MG63 (cell line): ENCODE measurements at regions not wholly inside any gene's neighbourhood (a gene's known extent, or its start where the extent isn't known, plus 50 kb on each side); places are given as distances from the start of the nearest gene placed in this dataset.

ENCODE experiments used
- DNase-seq: peaks from one replicate; pipeline ENCODE4 v3.0.0-alpha.2; 2020
- H3K27me3 ChIP-seq: fragments of 250-450 bp; sonication (Bioruptor Pico); 2 replicates; pipeline ENCODE4 v1.5.1; 2020; ENCODE audit warnings: mild to moderate bottlenecking, moderate library complexity
- H3K36me3 ChIP-seq: fragments of 250-450 bp; sonication (Bioruptor Pico); 2 replicates; pipeline ENCODE4 v1.5.1; 2020; ENCODE audit warnings: mild to moderate bottlenecking, moderate library complexity
- H3K4me3 ChIP-seq: fragments of 250-450 bp; sonication (Bioruptor Pico); 2 replicates; pipeline ENCODE4 v1.5.1; 2020; ENCODE audit warnings: mild to moderate bottlenecking, moderate library complexity
- H3K9me3 ChIP-seq: fragments of 250-450 bp; sonication (Bioruptor Pico); 2 replicates; pipeline ENCODE4 v1.5.1; 2020; ENCODE audit warnings: mild to moderate bottlenecking, moderate library complexity

DNA sequence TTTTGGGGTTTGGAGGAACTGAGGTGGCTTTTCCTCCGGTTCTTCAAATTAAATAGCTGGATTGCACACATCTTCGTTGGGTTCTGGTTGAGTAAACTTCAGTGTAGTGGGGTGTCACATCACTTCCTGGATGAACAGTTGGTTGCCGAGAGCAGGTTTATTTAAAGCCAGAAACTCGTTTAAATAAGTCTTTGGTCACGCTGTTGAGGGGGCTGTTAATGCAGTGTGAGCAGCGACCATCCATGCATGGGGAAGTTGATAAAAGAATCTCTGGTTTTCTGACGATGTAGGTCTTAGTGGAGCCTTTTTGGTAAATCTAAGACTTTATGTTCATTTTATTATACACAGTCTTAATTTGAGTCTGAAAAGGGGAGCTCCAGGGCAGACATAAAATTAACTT lies 351.2 kb upstream of the ARGLU1 start:
- Histone ChIP-seq H3K27me3 (no peaks in the 10 kb centered on the region), H3K9me3 (no peaks in the 10 kb centered on the region), H3K4me3 (no peak overlapping the region), H3K36me3 (no peaks in the 10 kb centered on the region)
- DNase-seq, result no peak

GRCh38 chr13:106918557-106918860 lies 350.6 kb upstream of the ARGLU1 start:
- no peaks in the 10 kb centered on the region for H3K36me3 ChIP-seq
- H3K4me3 ChIP-seq, result peak overlapping the region; percentile 80
- no peaks in the 10 kb centered on the region for H3K27me3 ChIP-seq
- DNase-seq, result no peak
- H3K9me3 ChIP-seq, result no peaks in the 10 kb centered on the region

- Histone ChIP-seq H3K27me3 (no peaks in the 10 kb centered on the region), H3K9me3 (no peaks in the 10 kb centered on the region)
- DNase-seq, result peak; percentile 73
Measured at GRCh38 chr13:106917673-106918556, 350.0 kb upstream of the ARGLU1 start.

GRCh38 chr13:106917024-106917571 lies 349.2 kb upstream of the ARGLU1 start:
- no peaks in the 10 kb centered on the region for H3K27me3 ChIP-seq
- DNase-seq, result no peak
- H3K9me3 ChIP-seq, result no peaks in the 10 kb centered on the region
- H3K4me3 ChIP-seq, result no peak overlapping the region
- no peaks in the 10 kb centered on the region for H3K36me3 ChIP-seq

More at GRCh38 chr13:106917673-106918556, 350.0 kb upstream of the ARGLU1 start:
- Histone ChIP-seq H3K4me3 (peak overlapping the region; percentile 80), H3K36me3 (no peaks in the 10 kb centered on the region)

DNA sequence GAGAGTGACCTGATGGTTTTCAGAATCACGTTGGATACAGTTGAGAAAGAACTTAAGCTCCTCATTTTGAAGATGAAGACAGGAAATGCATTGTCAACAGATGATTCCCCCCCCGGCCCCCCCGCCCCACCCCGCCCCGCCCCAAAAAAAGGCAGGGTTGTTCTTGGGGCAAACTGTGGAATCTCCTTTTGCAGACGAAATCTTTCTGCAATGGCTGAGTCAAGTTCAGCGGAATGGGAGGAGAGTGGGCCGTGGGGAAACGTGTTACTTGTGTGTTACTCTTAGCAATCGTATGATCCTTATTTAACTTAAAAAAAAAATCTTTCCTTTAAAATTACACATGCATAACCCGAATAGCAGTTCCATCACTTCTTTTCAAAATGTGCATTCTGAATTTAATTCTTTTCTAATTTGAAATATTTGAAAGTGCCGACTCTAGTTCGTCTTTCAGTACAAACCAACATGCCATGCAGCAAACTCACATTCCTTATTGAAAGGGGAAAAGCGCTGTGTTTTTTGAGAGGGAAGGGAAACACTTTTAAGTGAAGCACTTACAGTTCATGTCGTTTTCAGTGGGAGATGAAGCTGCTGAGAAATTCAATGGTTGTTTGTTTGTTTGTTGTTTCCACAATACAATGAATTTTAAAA lies 348.5 kb upstream of the ARGLU1 start:
- no peaks in the 10 kb centered on the region for H3K36me3 ChIP-seq
- DNase-seq, result no peak
- no peak overlapping the region for H3K4me3 ChIP-seq
- H3K27me3 ChIP-seq, result no peaks in the 10 kb centered on the region
- no peaks in the 10 kb centered on the region for H3K9me3 ChIP-seq

- Histone ChIP-seq H3K36me3 (no peaks in the 10 kb centered on the region), H3K4me3 (no peak overlapping the region), H3K27me3 (no peaks in the 10 kb centered on the region), H3K9me3 (no peaks in the 10 kb centered on the region)
- DNase-seq, result no peak
Measured at GRCh38 chr13:106915146-106915545, 347.2 kb upstream of the ARGLU1 start.

GRCh38 chr13:106911627-106912026 lies 343.7 kb upstream of the ARGLU1 start:
- Histone ChIP-seq H3K9me3 (no peaks in the 10 kb centered on the region), H3K4me3 (no peak overlapping the region), H3K27me3 (no peaks in the 10 kb centered on the region), H3K36me3 (no peaks in the 10 kb centered on the region)
- DNase-seq, result no peak

DNA sequence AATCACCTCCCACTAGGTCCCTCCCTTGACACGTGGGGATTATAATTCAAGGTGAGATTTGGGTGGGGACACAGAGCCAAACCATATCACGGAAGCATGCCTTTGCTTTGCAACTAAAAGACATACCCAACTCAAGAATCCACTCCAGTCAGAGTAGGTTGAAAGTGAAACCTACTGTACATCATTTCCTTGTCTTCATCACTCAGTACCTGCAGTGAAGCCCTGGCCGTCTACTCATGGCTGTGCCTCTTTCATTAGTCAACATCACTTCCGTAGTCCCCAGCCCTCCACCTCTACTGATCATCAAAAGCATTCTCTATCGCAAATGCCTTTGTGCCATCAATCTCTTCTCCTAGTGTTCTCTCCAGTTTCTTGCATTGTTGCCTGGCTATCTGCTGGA lies 343.1 kb upstream of the ARGLU1 start:
- Histone ChIP-seq H3K4me3 (no peak overlapping the region), H3K27me3 (no peaks in the 10 kb centered on the region), H3K36me3 (no peaks in the 10 kb centered on the region), H3K9me3 (no peaks in the 10 kb centered on the region)
- DNase-seq, result no peak

DNA sequence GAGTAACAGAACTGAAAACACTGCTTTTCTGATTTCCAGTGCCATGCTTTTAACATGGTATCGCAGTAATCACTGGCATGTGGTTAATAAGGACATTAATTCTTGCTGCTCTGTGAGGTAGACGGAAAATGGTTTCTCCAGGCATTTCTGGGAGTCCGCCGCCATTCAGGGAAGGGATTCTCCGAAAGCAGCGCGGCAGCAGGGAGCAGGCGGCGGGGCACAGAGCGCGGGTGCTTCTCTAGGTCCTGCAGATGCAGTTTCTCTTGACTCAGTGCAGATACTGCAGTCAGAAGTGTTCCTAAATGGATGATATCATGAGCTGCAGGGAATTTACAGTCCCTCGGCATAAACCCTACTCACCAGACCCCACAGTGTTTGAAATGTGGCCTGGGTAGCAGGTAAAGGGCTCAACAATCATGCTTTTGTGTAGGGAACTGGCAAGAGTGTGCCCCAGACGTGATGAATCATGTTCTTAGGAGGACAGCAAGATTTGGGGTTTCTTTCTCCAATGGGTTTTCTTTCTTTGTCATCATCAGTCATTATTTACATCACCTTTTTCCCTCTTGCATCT lies 338.6 kb upstream of the ARGLU1 start:
- Histone ChIP-seq H3K4me3 (no peak overlapping the region), H3K27me3 (no peaks in the 10 kb centered on the region), H3K36me3 (no peaks in the 10 kb centered on the region), H3K9me3 (no peaks in the 10 kb centered on the region)
- no peak for DNase-seq

DNA sequence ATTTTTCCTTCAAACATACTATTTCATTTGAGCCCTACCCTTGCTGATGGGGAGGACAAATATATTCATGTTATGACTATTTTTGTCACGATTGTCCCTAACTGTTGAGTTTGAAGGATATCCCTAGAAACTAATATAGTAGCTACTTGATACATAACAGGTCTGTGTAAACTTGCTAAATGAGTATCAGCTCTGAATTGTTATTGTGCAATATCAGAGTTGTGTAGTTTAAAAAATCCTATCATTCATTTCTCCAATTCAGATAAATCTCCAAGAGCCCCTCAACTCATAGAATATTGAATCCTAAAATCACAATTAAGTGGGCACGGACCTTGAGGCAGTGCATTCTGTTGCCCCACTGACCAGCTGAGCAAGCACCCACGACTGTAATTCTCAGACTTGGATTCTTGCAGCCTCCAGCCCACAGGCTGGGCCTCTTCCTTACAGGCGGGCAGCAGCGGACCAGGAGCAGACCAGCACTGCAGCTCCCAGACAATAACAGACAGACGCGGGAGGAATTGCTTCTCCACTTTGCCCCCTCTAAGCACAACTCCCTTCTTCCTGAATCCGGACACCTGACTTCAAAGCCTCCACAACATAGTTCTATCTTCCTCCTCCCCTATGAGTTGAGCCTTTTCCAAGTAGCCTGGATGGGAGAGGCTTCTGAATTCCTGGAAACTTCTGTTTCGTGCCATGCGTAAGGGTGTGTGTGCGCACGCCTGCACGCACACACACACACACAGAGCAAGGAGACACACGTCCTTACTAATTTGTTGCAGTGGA lies 337.6 kb upstream of the ARGLU1 start:
- H3K4me3 ChIP-seq, result no peak overlapping the region
- DNase-seq, result no peak
- H3K9me3 ChIP-seq, result no peaks in the 10 kb centered on the region
- no peaks in the 10 kb centered on the region for H3K27me3 ChIP-seq
- no peaks in the 10 kb centered on the region for H3K36me3 ChIP-seq

- Histone ChIP-seq H3K4me3 (no peak overlapping the region), H3K36me3 (no peaks in the 10 kb centered on the region), H3K27me3 (no peaks in the 10 kb centered on the region), H3K9me3 (no peaks in the 10 kb centered on the region)
- no peak for DNase-seq
Measured at GRCh38 chr13:106899442-106899841, 331.5 kb upstream of the ARGLU1 start.

DNA sequence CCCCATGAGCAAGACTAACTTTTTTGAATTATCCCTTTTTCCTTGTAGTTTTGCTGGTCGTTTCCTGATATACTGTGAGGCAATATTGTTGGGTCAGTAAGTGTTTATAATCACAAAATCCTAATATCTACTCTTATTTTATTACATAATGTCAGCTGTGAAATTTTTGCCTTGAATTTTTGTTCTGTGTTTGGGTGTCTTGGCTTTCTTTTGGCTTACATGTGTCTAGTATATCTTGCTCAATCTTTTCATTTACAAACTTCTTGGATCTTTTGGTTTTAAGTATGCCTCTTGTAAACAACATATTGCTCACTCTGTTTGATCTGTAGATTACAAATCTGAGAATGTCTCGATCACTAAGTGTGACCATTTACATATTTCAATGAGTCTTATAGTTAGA lies 330.3 kb upstream of the ARGLU1 start:
- Histone ChIP-seq H3K4me3 (no peak overlapping the region), H3K36me3 (no peaks in the 10 kb centered on the region), H3K27me3 (no peaks in the 10 kb centered on the region), H3K9me3 (no peaks in the 10 kb centered on the region)
- no peak for DNase-seq

- no peak for DNase-seq
- no peak overlapping the region for H3K4me3 ChIP-seq
- no peaks in the 10 kb centered on the region for H3K9me3 ChIP-seq
- H3K36me3 ChIP-seq, result no peaks in the 10 kb centered on the region
- H3K27me3 ChIP-seq, result no peaks in the 10 kb centered on the region
Measured at GRCh38 chr13:106888148-106888547, 320.2 kb upstream of the ARGLU1 start.

DNA sequence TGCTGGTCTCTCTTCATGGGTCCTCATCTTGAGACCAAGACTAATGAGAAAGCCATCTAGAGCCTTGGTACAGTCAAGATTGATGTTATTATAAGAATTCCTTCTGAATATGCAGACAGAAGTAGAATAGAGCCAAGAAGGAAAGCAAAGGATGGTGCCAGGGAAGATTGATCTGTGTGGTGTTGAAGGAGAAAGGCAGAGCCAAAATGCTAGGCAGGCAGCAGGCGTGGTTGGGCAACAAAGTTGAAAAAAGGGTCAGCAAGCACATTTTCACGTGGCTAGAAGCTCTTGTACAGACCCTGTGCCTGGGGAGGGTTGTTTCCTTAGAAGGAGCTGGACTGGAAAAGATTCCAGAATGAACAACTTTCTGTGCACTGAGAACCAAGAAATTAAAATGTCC lies 319.7 kb upstream of the ARGLU1 start:
- H3K9me3 ChIP-seq, result no peaks in the 10 kb centered on the region
- H3K4me3 ChIP-seq, result no peak overlapping the region
- no peak for DNase-seq
- H3K36me3 ChIP-seq, result no peaks in the 10 kb centered on the region
- H3K27me3 ChIP-seq, result no peaks in the 10 kb centered on the region

DNA sequence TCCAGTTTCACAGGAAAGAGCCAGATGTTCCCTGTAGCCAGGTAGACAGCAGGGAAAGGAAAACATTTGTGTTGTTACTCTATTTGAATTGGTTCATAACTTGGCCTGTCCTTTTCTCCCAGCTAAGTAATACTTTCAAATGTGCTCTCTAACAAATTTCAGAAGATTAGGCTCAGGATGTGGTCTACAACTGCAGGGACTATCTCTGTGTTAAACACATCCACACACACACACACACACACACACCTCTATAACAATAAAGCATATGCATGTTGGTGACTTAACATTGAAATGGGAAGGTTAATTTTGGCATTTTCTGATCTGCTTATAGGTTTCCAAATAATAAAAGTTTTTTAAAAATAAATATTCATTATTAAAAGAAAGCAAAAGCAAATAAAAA lies 316.0 kb upstream of the ARGLU1 start:
- no peak for DNase-seq
- Histone ChIP-seq H3K4me3 (no peak overlapping the region), H3K27me3 (no peaks in the 10 kb centered on the region), H3K36me3 (no peaks in the 10 kb centered on the region), H3K9me3 (no peaks in the 10 kb centered on the region)

- no peaks in the 10 kb centered on the region for H3K9me3 ChIP-seq
- no peak overlapping the region for H3K4me3 ChIP-seq
- DNase-seq, result no peak
- no peaks in the 10 kb centered on the region for H3K27me3 ChIP-seq
- no peaks in the 10 kb centered on the region for H3K36me3 ChIP-seq
Measured at GRCh38 chr13:106882246-106882645, 314.3 kb upstream of the ARGLU1 start.

DNA sequence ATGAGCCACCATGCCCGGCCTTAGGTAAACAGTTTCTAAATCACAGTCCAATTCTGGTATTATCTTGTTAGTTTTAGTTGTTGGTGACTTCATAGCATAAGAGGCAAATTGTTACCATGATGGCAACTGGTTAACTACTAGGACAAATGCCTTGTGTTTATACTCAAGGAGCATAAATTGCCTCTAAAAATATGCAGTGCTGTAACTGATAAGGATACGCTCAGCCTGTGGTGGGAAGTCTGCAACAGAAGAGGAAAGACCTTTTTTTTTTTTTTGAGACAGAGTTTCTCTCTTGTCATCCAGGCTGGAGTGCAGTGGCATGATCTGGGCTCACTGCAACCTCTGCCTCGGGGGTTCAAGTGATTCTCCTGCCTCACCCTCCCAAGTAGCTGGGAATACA lies 311.9 kb upstream of the ARGLU1 start:
- no peak for DNase-seq
- no peaks in the 10 kb centered on the region for H3K36me3 ChIP-seq
- H3K27me3 ChIP-seq, result no peaks in the 10 kb centered on the region
- H3K4me3 ChIP-seq, result no peak overlapping the region
- H3K9me3 ChIP-seq, result no peaks in the 10 kb centered on the region
